ENCODE measurements at regions not wholly inside any gene's neighbourhood (a gene's known extent, or its start where the extent isn't known, plus 50 kb on each side); places are given as distances from the start of the nearest gene placed in this dataset.

- no peak for DNase-seq (ENCODE audit: low spot score in 2 of 2)
- no peaks in the 10 kb centered on the region for H3K9me3 ChIP-seq
- no peak overlapping the region for H3K27ac ChIP-seq
- H3K4me3 ChIP-seq, result no peak overlapping the region
- H3K27me3 ChIP-seq, result no peaks in the 10 kb centered on the region
- TF ChIP-seq POLR2A (IDR thresholded peaks at IDR 0.05) (no peak), POLR2AphosphoS5 (IDR thresholded peaks at IDR 0.05) (no peak), CTCF (IDR thresholded peaks at IDR 0.05) (no peak)
- no peaks in the 10 kb centered on the region for H3K4me1 ChIP-seq
- no peaks in the 10 kb centered on the region for H3K36me3 ChIP-seq
- intact Hi-C loops (cut with DNase I; ENCODE audit: low total_unique reads), result no loop called here
Observed at GRCh38 chr5:31098811-31099210, 94.7 kb upstream of the CDH6 start.

DNA sequence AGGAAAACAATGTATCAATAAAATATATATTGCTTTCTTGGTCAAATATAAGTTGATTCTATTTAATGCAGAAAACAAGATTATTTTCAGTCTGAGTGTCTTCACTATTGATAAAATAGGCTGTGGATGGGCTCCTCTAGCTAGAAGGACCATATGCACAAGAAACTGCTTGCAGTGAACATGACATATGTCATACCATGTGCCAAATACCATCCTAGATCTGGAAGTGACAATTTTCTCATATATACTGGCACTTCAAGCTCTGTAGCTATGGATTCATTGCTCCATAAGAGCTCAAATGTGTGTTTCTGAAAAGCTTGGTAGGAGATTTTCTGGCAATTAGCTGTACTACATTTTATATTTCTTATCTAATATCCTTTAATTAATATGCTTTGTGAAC is 95.6 kb upstream of the CDH6 start:
- no peaks in the 10 kb centered on the region for H3K27me3 ChIP-seq
- no peaks in the 10 kb centered on the region for H3K36me3 ChIP-seq
- peaks cover 0 to 7% of the 10 kb centered on the region in 2 donors for H3K9me3 ChIP-seq
- no peak overlapping the region for H3K4me3 ChIP-seq
- DNase-seq (ENCODE audit: low spot score in 2 of 2), result no peak
- intact Hi-C loops (cut with DNase I; ENCODE audit: low total_unique reads), result no loop called here
- TF ChIP-seq CTCF (IDR thresholded peaks at IDR 0.05) (no peak), POLR2AphosphoS5 (IDR thresholded peaks at IDR 0.05) (no peak), POLR2A (IDR thresholded peaks at IDR 0.05) (no peak)
- no peaks in the 10 kb centered on the region for H3K4me1 ChIP-seq
- H3K27ac ChIP-seq, result no peak overlapping the region

DNA sequence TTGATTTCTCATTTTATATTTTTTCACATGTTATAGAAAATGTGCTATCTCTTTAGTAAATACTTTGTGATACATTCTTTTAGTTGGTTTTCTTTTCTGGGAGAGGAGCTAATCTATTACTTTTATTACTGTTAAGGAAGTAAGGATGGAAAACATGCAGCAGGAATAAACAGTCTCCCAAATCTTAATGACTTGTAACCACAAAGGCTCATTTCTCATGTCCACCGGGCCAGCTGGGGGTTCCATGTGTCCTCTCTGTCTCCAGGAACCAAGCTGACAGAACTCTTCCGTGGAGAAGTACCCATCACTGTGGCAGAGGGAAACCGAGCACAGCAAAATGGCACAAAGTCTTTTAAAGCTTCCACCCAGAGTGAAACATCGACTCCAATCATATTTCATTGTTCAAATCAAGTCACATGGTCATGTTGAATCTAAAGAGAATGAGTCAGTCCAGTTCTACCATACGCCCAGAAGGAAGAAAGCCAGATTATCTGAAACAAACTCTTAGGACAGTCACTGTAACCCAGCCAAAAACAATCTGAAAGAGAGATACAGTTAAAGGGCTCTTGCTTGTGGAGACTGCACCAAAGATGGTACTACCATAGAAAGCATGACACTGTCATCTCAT is 97.1 kb upstream of the CDH6 start:
- Histone ChIP-seq H3K9me3 (peaks cover 0 to 9% of the 10 kb centered on the region in 2 donors), H3K27me3 (no peaks in the 10 kb centered on the region), H3K4me1 (no peaks in the 10 kb centered on the region), H3K36me3 (no peaks in the 10 kb centered on the region), H3K4me3 (no peak overlapping the region), H3K27ac (no peak overlapping the region)
- no peak for TF ChIP-seq POLR2A (IDR thresholded peaks at IDR 0.05)
- TF ChIP-seq CTCF (IDR thresholded peaks at IDR 0.05), result no peak
- no peak for TF ChIP-seq POLR2AphosphoS5 (IDR thresholded peaks at IDR 0.05)
- DNase-seq (ENCODE audit: low spot score in 2 of 2), result no peak
- intact Hi-C loops (cut with DNase I; ENCODE audit: low total_unique reads), result no loop called here

- H3K4me3 ChIP-seq, result no peak overlapping the region
- H3K27me3 ChIP-seq, result no peaks in the 10 kb centered on the region
- H3K27ac ChIP-seq, result no peak overlapping the region
- H3K4me1 ChIP-seq, result no peaks in the 10 kb centered on the region
- H3K9me3 ChIP-seq, result peaks cover 0 to 9% of the 10 kb centered on the region in 2 donors
- no peaks in the 10 kb centered on the region for H3K36me3 ChIP-seq
- no peak for DNase-seq (ENCODE audit: low spot score in 2 of 2)
- TF ChIP-seq CTCF (IDR thresholded peaks at IDR 0.05) (no peak), POLR2AphosphoS5 (IDR thresholded peaks at IDR 0.05) (no peak), POLR2A (IDR thresholded peaks at IDR 0.05) (no peak)
- intact Hi-C loops (cut with DNase I; ENCODE audit: low total_unique reads), result no loop called here
Observed at GRCh38 chr5:31095796-31096195, 97.7 kb upstream of the CDH6 start.

DNA sequence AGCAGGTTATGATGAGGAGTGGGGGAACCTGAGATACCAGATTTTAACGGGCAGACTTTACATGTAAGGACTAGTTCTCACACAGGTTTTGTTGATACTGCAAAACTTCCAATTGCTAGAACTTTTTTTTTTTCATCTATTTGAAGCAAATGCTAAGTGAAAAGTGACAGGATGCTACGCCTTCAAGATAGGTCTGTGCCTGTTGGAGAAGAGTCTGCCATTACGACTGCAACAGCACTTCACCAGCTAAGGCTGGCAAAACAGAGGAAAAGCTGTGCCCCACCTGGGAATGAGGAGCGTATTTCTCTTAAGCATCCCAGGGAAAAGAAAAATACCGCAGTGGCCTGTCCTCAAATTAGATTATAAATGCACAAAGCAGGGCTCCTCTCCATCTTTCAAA is 102.0 kb upstream of the CDH6 start:
- H3K4me1 ChIP-seq, result no peaks in the 10 kb centered on the region
- DNase-seq (ENCODE audit: low spot score in 2 of 2), result no peak
- no peak overlapping the region for H3K4me3 ChIP-seq
- H3K27me3 ChIP-seq, result no peaks in the 10 kb centered on the region
- no peak for TF ChIP-seq POLR2AphosphoS5 (IDR thresholded peaks at IDR 0.05)
- TF ChIP-seq CTCF (IDR thresholded peaks at IDR 0.05), result no peak
- no peak for TF ChIP-seq POLR2A (IDR thresholded peaks at IDR 0.05)
- no peak overlapping the region for H3K27ac ChIP-seq
- peaks cover 0 to 9% of the 10 kb centered on the region in 2 donors for H3K9me3 ChIP-seq
- no peaks in the 10 kb centered on the region for H3K36me3 ChIP-seq
- intact Hi-C loops (cut with DNase I; ENCODE audit: low total_unique reads), result no loop called here
